ENCODE measurements at regions not wholly inside any gene's neighbourhood (a gene's known extent, or its start where the extent isn't known, plus 50 kb on each side); places are given as distances from the start of the nearest gene placed in this dataset.
"Not testable (repeated sequence)": the region's sequence is repeated elsewhere in the genome, so short reads cannot be mapped to it uniquely, and the experiment has no call there.

GRCh38 chr12:126944684-126945083 is 1322.3 kb upstream of the TMEM132C start:
- Histone ChIP-seq H3K4me3 (ENCODE audit: low read depth, low read length, poor library complexity, severe bottlenecking) (no peak overlapping the region), H3K79me2 (ENCODE audit: insufficient read depth, low read depth, low read length) (no peaks in the 10 kb centered on the region), H3K36me3 (ENCODE audit: insufficient read depth, low read length) (no peaks in the 10 kb centered on the region), H3K9me2 (ENCODE audit: insufficient read depth, low read length) (no peaks in the 10 kb centered on the region), H4K20me1 (ENCODE audit: insufficient read depth, low read length) (no peaks in the 10 kb centered on the region), H3K4me2 (ENCODE audit: low read length) (no peak overlapping the region), H3K27ac (ENCODE audit: low read depth, low read length, poor library complexity, severe bottlenecking) (no peak overlapping the region), H3K4me1 (ENCODE audit: insufficient read depth, low read length, poor library complexity, severe bottlenecking) (peaks cover 4% of the 10 kb centered on the region), H3K9me3 (ENCODE audit: low read length) (no peaks in the 10 kb centered on the region), H2AFZ (ENCODE audit: low read length) (no peak overlapping the region)
- no TSS peak for BruUV-seq (replicated peaks)
- POLR2A ChIA-PET = no interaction called here
- intact Hi-C loops (cut with micrococcal nuclease; ENCODE audit: unreplicated experiment) = no loop called here
- no peak for DNase-seq (ENCODE audit: low spot score)
- CTCF ChIA-PET (ENCODE audit: unreplicated experiment) = no interaction called here
- TF ChIP-seq EZH2phosphoT487 (IDR thresholded peaks at IDR 0.05; ENCODE audit: borderline replicate concordance, low read depth, low read length) = no peak
- TF ChIP-seq CTCF (conservative IDR thresholded peaks at IDR 0.05; ENCODE audit: low read length) = no peak

DNA sequence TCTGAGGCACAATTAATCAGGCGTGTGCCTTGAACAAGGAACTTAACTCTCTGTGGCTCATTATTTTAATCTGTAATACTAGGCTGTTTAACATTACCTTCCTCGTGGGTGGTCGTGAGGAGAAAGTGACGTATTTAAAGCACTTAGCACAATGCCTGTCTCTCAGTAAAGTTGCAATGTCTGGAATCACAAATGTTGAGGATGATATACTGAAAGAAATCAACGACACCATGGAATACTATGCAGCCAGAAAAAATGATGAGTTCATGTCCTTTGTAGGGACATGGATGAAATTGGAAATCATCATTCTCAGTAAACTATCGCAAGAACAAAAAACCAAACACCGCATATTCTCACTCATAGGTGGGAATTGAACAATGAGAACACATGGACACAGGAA is 1320.0 kb upstream of the TMEM132C start:
- H3K4me1 ChIP-seq (ENCODE audit: insufficient read depth, low read length, poor library complexity, severe bottlenecking); H3K4me2 ChIP-seq (ENCODE audit: low read length); H2AFZ ChIP-seq (ENCODE audit: low read length); H3K36me3 ChIP-seq (ENCODE audit: insufficient read depth, low read length); BruUV-seq (replicated peaks); POLR2A ChIA-PET; CTCF ChIA-PET (ENCODE audit: unreplicated experiment); H3K79me2 ChIP-seq (ENCODE audit: insufficient read depth, low read depth, low read length); H3K27ac ChIP-seq (ENCODE audit: low read depth, low read length, poor library complexity, severe bottlenecking); H4K20me1 ChIP-seq (ENCODE audit: insufficient read depth, low read length); DNase-seq (ENCODE audit: low spot score); H3K4me3 ChIP-seq (ENCODE audit: low read depth, low read length, poor library complexity, severe bottlenecking); intact Hi-C loops (cut with micrococcal nuclease; ENCODE audit: unreplicated experiment); H3K9me3 ChIP-seq (ENCODE audit: low read length); H3K9me2 ChIP-seq (ENCODE audit: insufficient read depth, low read length): not testable (repeated sequence)

DNA sequence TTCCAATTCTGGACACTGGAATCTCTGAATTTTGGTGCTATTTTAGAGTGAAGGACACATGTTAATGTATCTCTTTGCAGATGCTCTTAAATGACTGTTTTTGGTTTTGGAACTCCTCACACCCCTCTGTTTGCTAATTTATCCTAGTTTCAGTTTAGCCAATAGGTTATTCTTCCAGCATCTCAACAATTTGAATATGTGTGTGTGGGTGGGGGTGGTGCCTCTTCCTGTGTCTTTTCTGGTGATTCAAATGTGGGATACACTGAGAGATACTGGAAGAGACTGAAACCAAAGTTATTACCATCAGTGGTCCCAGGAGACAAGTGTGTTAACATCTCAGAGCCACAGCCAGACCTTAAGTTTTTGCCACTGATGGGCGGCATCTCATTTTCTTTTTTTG is 1317.4 kb upstream of the TMEM132C start:
- Histone ChIP-seq H2AFZ (ENCODE audit: low read length) (no peak overlapping the region), H3K4me2 (ENCODE audit: low read length) (0 out of 2 replicates have a peak overlapping the region, but pooled peaks have one; percentile 9), H3K9me2 (ENCODE audit: insufficient read depth, low read length) (no peaks in the 10 kb centered on the region), H4K20me1 (ENCODE audit: insufficient read depth, low read length) (no peaks in the 10 kb centered on the region), H3K9me3 (ENCODE audit: low read length) (no peaks in the 10 kb centered on the region), H3K4me1 (ENCODE audit: insufficient read depth, low read length, poor library complexity, severe bottlenecking) (peaks cover 4% of the 10 kb centered on the region), H3K36me3 (ENCODE audit: insufficient read depth, low read length) (no peaks in the 10 kb centered on the region), H3K4me3 (ENCODE audit: low read depth, low read length, poor library complexity, severe bottlenecking) (no peak overlapping the region), H3K79me2 (ENCODE audit: insufficient read depth, low read depth, low read length) (no peaks in the 10 kb centered on the region), H3K27ac (ENCODE audit: low read depth, low read length, poor library complexity, severe bottlenecking) (no peak overlapping the region)
- no peak for DNase-seq (ENCODE audit: low spot score)
- BruUV-seq (replicated peaks) = no TSS peak
- ChIA-PET CTCF (ENCODE audit: unreplicated experiment) (no interaction called here), POLR2A (no interaction called here)
- intact Hi-C loops (cut with micrococcal nuclease; ENCODE audit: unreplicated experiment) = no loop called here
- TF ChIP-seq EZH2phosphoT487 (IDR thresholded peaks at IDR 0.05; ENCODE audit: borderline replicate concordance, low read depth, low read length) (no peak), CTCF (conservative IDR thresholded peaks at IDR 0.05; ENCODE audit: low read length) (no peak)
